ENCODE measurements at regions not wholly inside any gene's neighbourhood (a gene's known extent, or its start where the extent isn't known, plus 50 kb on each side); places are given as distances from the start of the nearest gene placed in this dataset.

DNA sequence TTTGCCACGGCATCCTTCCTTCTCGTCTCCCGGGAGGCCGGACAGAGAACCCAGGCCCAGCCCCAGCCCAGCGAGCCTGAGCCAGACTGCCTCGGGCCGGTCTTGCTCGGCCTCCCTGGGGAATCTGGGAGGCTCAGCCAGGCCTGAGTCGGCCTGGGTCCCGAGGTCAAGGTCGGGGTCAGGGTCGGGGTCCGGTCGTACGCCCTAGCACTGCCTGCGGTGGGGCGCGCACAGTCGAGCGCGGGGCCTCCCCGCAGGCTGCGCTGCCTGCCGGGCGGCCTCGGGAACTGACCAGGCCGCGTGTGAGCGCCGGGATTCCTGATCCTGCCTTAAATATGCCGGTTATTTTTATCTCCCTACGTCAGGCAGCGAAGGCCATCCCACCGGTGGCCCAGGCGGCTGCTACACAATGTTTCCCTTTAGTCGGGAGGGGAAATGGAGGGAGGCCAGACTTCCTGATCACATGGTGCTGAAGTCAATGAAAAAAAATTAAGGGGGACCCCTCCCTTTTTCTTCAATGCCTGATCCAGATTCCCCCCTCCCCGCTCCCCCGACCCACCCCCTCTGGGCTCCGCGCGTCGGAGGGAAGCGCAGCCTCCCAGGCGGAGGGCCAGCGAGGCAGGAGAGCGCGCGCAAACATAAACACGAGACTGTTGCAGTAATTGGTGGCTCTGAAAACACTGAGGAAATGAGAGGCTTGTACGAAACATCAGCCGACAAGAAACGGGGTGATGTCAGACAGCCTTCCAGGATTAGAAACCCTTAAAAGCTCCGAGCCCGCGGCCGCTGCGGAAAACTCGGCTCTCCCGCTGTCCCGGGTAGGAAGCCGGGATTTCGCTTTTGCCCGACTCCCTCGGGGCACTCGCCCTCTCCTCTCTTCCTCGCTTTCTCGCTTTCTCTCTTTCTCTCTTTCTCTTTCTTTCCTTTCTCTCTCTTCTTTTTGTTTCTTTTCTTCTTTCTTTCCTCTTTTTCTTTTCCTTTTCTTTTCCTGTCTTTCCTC is 148.2 kb upstream of the KLF4 start:
- TF ChIP-seq EZH2 (IDR thresholded peaks at IDR 0.05), result no peak
- TF ChIP-seq SIN3A (IDR thresholded peaks at IDR 0.05; ENCODE audit: low read depth), result no peak
- no peak for TF ChIP-seq REST (IDR thresholded peaks at IDR 0.05; ENCODE audit: low read depth)
- TF ChIP-seq, protein P1, sequence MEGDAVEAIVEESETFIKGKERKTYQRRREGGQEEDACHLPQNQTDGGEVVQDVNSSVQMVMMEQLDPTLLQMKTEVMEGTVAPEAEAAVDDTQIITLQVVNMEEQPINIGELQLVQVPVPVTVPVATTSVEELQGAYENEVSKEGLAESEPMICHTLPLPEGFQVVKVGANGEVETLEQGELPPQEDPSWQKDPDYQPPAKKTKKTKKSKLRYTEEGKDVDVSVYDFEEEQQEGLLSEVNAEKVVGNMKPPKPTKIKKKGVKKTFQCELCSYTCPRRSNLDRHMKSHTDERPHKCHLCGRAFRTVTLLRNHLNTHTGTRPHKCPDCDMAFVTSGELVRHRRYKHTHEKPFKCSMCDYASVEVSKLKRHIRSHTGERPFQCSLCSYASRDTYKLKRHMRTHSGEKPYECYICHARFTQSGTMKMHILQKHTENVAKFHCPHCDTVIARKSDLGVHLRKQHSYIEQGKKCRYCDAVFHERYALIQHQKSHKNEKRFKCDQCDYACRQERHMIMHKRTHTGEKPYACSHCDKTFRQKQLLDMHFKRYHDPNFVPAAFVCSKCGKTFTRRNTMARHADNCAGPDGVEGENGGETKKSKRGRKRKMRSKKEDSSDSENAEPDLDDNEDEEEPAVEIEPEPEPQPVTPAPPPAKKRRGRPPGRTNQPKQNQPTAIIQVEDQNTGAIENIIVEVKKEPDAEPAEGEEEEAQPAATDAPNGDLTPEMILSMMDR (IDR thresholded peaks at IDR 0.05 in 2 of 3, conservative IDR thresholded peaks at IDR 0.05 in 1 of 3; ENCODE audit: borderline replicate concordance in 1 of 3, insufficient read depth in 1 of 3, low read depth in 2 of 3, low read length in 2 of 3), result no peak
- TF ChIP-seq EZH2phosphoT487 (IDR thresholded peaks at IDR 0.05; ENCODE audit: borderline replicate concordance), result no peak
- no peak for TF ChIP-seq POLR2AphosphoS5 (IDR thresholded peaks at IDR 0.05; ENCODE audit: low read depth, low read length)
- no peak for TF ChIP-seq POLR2A (IDR thresholded peaks at IDR 0.05; ENCODE audit: borderline replicate concordance, extremely low read depth, insufficient read depth, insufficient read length)
- no peak for TF ChIP-seq TCF7L2 (IDR thresholded peaks at IDR 0.05; ENCODE audit: borderline replicate concordance, extremely low read depth, insufficient read depth, insufficient read length)

All from HCT116 (cell line).